ENCODE measurements at regions not wholly inside any gene's neighbourhood (a gene's known extent, or its start where the extent isn't known, plus 50 kb on each side); places are given as distances from the start of the nearest gene placed in this dataset.

DNA sequence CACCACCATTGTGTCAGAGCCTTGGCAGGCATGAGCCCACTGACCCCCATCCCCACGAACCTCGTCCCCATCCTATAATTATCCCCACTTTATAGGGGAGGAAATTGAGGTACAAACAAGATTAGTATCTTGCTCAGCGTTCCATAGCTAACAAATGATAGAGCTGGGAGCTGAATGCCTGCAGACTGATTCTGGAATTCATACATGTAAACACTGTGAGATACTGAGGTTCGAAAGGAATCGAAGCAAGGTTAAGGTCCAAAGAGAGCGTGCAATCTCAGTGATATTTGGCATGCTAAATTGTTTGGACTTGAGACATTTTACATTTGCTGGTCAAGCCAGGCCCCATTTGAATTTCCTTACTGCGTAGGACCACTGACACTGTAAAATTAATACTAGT, 746.6 kb downstream of the COL12A1 start:
- no peak for TF ChIP-seq EZH2 (IDR thresholded peaks at IDR 0.05; ENCODE audit: borderline replicate concordance, low read length)
- TF ChIP-seq, protein P1, sequence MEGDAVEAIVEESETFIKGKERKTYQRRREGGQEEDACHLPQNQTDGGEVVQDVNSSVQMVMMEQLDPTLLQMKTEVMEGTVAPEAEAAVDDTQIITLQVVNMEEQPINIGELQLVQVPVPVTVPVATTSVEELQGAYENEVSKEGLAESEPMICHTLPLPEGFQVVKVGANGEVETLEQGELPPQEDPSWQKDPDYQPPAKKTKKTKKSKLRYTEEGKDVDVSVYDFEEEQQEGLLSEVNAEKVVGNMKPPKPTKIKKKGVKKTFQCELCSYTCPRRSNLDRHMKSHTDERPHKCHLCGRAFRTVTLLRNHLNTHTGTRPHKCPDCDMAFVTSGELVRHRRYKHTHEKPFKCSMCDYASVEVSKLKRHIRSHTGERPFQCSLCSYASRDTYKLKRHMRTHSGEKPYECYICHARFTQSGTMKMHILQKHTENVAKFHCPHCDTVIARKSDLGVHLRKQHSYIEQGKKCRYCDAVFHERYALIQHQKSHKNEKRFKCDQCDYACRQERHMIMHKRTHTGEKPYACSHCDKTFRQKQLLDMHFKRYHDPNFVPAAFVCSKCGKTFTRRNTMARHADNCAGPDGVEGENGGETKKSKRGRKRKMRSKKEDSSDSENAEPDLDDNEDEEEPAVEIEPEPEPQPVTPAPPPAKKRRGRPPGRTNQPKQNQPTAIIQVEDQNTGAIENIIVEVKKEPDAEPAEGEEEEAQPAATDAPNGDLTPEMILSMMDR (IDR thresholded peaks at IDR 0.05; ENCODE audit: low read length), result no peak
